Chondrocyte (in vitro differentiated cells): ENCODE measurements at regions not wholly inside any gene's neighbourhood (a gene's known extent, or its start where the extent isn't known, plus 50 kb on each side); places are given as distances from the start of the nearest gene placed in this dataset.
A peak's percentile ranks its signal among the peaks of the same experiment; 100 is the strongest.

ENCODE experiments used
- DNase-seq: peaks from one replicate; pipeline ENCODE4 v3.0.0; 2021; ENCODE audit warnings: mixed read lengths, low spot score
- H3K27ac Mint-ChIP-seq: one replicate; pipeline ENCODE4 v1.8.0; 2021; ENCODE audit warnings: mild to moderate bottlenecking, moderate library complexity, mixed read lengths; ENCODE audit not compliant: unreplicated experiment
- H3K27me3 Mint-ChIP-seq: 2 replicates; pipeline ENCODE4 v1.8.0; 2021; ENCODE audit warnings: low read depth, mixed read lengths
- H3K36me3 Mint-ChIP-seq: 2 replicates; pipeline ENCODE4 v1.8.0; 2021; ENCODE audit warnings: low read depth, mixed read lengths
- H3K4me1 Mint-ChIP-seq: 2 replicates; pipeline ENCODE4 v1.8.0; 2021; ENCODE audit warnings: low read depth, mild to moderate bottlenecking, mixed read lengths
- H3K4me3 Mint-ChIP-seq: one replicate; pipeline ENCODE4 v1.8.0; 2021; ENCODE audit warnings: mild to moderate bottlenecking, moderate library complexity, mixed read lengths; ENCODE audit not compliant: unreplicated experiment
- H3K9me3 Mint-ChIP-seq: 2 replicates; pipeline ENCODE4 v1.8.0; 2021; ENCODE audit warnings: low read depth, mixed read lengths
- CTCF ChIP-seq: fragments of 200-600 bp; sonication (generic); IDR thresholded peaks from 2 replicates; pipeline ENCODE4 v1.5.0; 2021; ENCODE audit warnings: antibody characterized with exemption, mild to moderate bottlenecking, moderate library complexity

GRCh38 chr3:64331605-64332004 lies 106.3 kb upstream of the PRICKLE2 start:
- Mint-ChIP-seq H3K27ac (peak overlapping the region; percentile 45), H3K4me3 (no peak overlapping the region), H3K9me3 (no peaks in the 10 kb centered on the region), H3K4me1 (peaks cover 50% of the 10 kb centered on the region), H3K27me3 (no peaks in the 10 kb centered on the region), H3K36me3 (no peaks in the 10 kb centered on the region)
- no peak for TF ChIP-seq CTCF
- DNase-seq = no peak

- Mint-ChIP-seq H3K4me1 (peaks cover 44% of the 10 kb centered on the region), H3K27me3 (no peaks in the 10 kb centered on the region), H3K36me3 (peaks cover 4% of the 10 kb centered on the region), H3K9me3 (peaks cover 4% of the 10 kb centered on the region), H3K27ac (no peak overlapping the region), H3K4me3 (no peak overlapping the region)
- peak; percentile 34 for TF ChIP-seq CTCF
- no peak for DNase-seq
Measured at GRCh38 chr3:64329037-64329436, 103.8 kb upstream of the PRICKLE2 start.

- no peak for DNase-seq
- peaks cover 33% of the 10 kb centered on the region for H3K4me1 Mint-ChIP-seq
- H3K9me3 Mint-ChIP-seq = peaks cover 4% of the 10 kb centered on the region
- peaks cover 4% of the 10 kb centered on the region for H3K36me3 Mint-ChIP-seq
- no peak overlapping the region for H3K4me3 Mint-ChIP-seq
- H3K27me3 Mint-ChIP-seq = no peaks in the 10 kb centered on the region
- no peak for TF ChIP-seq CTCF
- H3K27ac Mint-ChIP-seq = peak overlapping the region; percentile 43
Measured at GRCh38 chr3:64327100-64327804, 102.0 kb upstream of the PRICKLE2 start.

- no peak overlapping the region for H3K4me3 Mint-ChIP-seq
- H3K36me3 Mint-ChIP-seq = peaks cover 4% of the 10 kb centered on the region
- TF ChIP-seq CTCF = no peak
- peak overlapping the region; percentile 86 for H3K27ac Mint-ChIP-seq
- DNase-seq = no peak
- no peaks in the 10 kb centered on the region for H3K27me3 Mint-ChIP-seq
- peaks cover 27% of the 10 kb centered on the region for H3K4me1 Mint-ChIP-seq
- peaks cover 4% of the 10 kb centered on the region for H3K9me3 Mint-ChIP-seq
Measured at GRCh38 chr3:64321747-64322146, 96.5 kb upstream of the PRICKLE2 start.

- H3K27ac Mint-ChIP-seq = no peak overlapping the region
- no peaks in the 10 kb centered on the region for H3K27me3 Mint-ChIP-seq
- H3K4me3 Mint-ChIP-seq = no peak overlapping the region
- TF ChIP-seq CTCF = peak; percentile 23
- DNase-seq = no peak
- peaks cover 29% of the 10 kb centered on the region for H3K4me1 Mint-ChIP-seq
- H3K9me3 Mint-ChIP-seq = no peaks in the 10 kb centered on the region
- H3K36me3 Mint-ChIP-seq = no peaks in the 10 kb centered on the region
Measured at GRCh38 chr3:64319391-64319790, 94.1 kb upstream of the PRICKLE2 start.
